HepG2 (cell line): ENCODE measurements at regions not wholly inside any gene's neighbourhood (a gene's known extent, or its start where the extent isn't known, plus 50 kb on each side); places are given as distances from the start of the nearest gene placed in this dataset.
A peak's percentile ranks its signal among the peaks of the same experiment; 100 is the strongest.

ENCODE experiments used
- ELF3 ChIP-seq: IDR thresholded peaks from 2 replicates; pipeline ENCODE4 v1.6.1; 2016; ENCODE audit warnings: missing genetic modification reagents, missing compliant biosample characterization
- EZH2 ChIP-seq: conservative IDR thresholded peaks from 2 replicates; pipeline ENCODE4 v1.6.1; 2012; ENCODE audit warnings: mild to moderate bottlenecking, low read depth, low read length, moderate library complexity
- FOXK2 ChIP-seq: fragments of 450-650 bp; IDR thresholded peaks from 2 replicates; pipeline ENCODE4 v1.6.1; 2016
- KLF9 ChIP-seq: IDR thresholded peaks from 2 replicates; pipeline ENCODE4 v1.6.1; 2016; ENCODE audit warnings: low read depth
- MIXL1 ChIP-seq: IDR thresholded peaks from 2 replicates; pipeline ENCODE4 v1.6.1; 2016
- RARA ChIP-seq: IDR thresholded peaks from 2 replicates; pipeline ENCODE4 v1.6.1; 2016; ENCODE audit warnings: missing genetic modification reagents, missing compliant biosample characterization
- STAG1 ChIP-seq: sonication (generic); formaldehyde crosslinking; IDR thresholded peaks from 2 replicates; pipeline ENCODE4 v1.4.0; 2020; ENCODE audit warnings: missing genetic modification reagents
- WIZ ChIP-seq: sonication (generic); formaldehyde crosslinking; IDR thresholded peaks from 2 replicates; pipeline ENCODE4 v1.5.1; 2020; ENCODE audit warnings: mild to moderate bottlenecking, missing genetic modification reagents
- XBP1 ChIP-seq: sonication (generic); formaldehyde crosslinking; IDR thresholded peaks from 2 replicates; pipeline ENCODE4 v1.5.0; 2020; ENCODE audit warnings: missing genetic modification reagents
- ZKSCAN1 ChIP-seq: fragments of 150-350 bp; IDR thresholded peaks from 2 replicates; pipeline ENCODE4 v1.6.1; 2014; ENCODE audit warnings: low read length
- ZNF232 ChIP-seq: sonication (generic); formaldehyde crosslinking; IDR thresholded peaks from 2 replicates; pipeline ENCODE4 v1.4.0; 2020; ENCODE audit warnings: missing genetic modification reagents, borderline replicate concordance
- ZNF33B ChIP-seq: sonication (generic); formaldehyde crosslinking; IDR thresholded peaks from 2 replicates; pipeline ENCODE4 v1.5.1; 2020; ENCODE audit warnings: mild to moderate bottlenecking, missing genetic modification reagents
- ZNF644 ChIP-seq: IDR thresholded peaks from 2 replicates; pipeline ENCODE4 v1.6.1; 2016; ENCODE audit warnings: low read depth
- TF ChIP-seq, protein P1 (sequence below): IDR thresholded peaks from 2 replicates; pipeline ENCODE4 v1.6.1; 2016; ENCODE audit warnings: low read depth, missing genetic modification reagents, missing compliant biosample characterization
- TF ChIP-seq, protein P2 (sequence below): IDR thresholded peaks from 2 replicates; pipeline ENCODE4 v1.6.1; 2012; ENCODE audit warnings: low read depth, low read length, improper control_type of control experiment
- TF ChIP-seq, protein P3 (sequence below): sonication (generic); formaldehyde crosslinking; IDR thresholded peaks from 2 replicates; pipeline ENCODE4 v1.4.0; 2020; ENCODE audit warnings: mild to moderate bottlenecking, missing genetic modification reagents, borderline replicate concordance
- TF ChIP-seq, protein P4 (sequence below): IDR thresholded peaks from 2 replicates; pipeline ENCODE4 v1.4.0; 2020; ENCODE audit warnings: mild to moderate bottlenecking, missing genetic modification reagents

DNA sequence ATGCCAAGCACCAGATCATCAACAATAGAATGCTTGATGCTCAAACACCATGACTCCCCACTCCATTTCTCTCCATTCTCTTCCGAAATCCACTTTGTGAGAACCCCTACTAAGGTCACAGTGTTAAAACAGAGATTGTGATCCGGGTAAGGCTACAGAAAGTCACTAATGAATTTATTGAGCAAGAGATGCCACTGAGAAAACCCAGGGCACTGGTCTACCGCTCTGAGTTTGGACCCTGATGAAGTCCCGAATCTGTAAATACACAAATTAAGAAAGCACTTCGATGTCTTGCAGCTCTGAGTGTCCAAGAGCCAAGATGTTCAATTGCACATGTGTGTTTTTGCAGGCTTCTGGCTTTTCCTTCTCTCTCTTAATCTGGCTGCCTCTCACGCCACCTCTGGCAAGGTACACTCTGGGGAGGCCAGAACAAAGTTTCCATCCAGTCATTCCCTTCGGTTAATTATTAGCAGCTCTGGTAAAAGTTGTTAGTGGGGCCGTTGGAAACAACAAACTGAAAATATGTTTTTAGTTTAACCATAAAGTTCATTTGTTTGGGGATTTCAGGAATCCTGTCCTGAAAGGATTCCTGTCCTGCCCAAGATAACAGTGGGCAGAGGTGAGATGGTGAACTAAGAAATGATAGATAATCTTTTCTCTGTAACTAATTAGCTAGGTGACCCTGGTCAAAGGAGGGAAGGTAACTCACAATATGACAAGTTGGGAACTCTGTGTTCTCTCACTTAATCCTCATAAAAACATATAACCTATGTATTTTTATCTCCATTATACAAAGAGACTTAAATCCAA lies 75.4 kb downstream of the BTG1 start (continued):
- TF ChIP-seq, protein P1, sequence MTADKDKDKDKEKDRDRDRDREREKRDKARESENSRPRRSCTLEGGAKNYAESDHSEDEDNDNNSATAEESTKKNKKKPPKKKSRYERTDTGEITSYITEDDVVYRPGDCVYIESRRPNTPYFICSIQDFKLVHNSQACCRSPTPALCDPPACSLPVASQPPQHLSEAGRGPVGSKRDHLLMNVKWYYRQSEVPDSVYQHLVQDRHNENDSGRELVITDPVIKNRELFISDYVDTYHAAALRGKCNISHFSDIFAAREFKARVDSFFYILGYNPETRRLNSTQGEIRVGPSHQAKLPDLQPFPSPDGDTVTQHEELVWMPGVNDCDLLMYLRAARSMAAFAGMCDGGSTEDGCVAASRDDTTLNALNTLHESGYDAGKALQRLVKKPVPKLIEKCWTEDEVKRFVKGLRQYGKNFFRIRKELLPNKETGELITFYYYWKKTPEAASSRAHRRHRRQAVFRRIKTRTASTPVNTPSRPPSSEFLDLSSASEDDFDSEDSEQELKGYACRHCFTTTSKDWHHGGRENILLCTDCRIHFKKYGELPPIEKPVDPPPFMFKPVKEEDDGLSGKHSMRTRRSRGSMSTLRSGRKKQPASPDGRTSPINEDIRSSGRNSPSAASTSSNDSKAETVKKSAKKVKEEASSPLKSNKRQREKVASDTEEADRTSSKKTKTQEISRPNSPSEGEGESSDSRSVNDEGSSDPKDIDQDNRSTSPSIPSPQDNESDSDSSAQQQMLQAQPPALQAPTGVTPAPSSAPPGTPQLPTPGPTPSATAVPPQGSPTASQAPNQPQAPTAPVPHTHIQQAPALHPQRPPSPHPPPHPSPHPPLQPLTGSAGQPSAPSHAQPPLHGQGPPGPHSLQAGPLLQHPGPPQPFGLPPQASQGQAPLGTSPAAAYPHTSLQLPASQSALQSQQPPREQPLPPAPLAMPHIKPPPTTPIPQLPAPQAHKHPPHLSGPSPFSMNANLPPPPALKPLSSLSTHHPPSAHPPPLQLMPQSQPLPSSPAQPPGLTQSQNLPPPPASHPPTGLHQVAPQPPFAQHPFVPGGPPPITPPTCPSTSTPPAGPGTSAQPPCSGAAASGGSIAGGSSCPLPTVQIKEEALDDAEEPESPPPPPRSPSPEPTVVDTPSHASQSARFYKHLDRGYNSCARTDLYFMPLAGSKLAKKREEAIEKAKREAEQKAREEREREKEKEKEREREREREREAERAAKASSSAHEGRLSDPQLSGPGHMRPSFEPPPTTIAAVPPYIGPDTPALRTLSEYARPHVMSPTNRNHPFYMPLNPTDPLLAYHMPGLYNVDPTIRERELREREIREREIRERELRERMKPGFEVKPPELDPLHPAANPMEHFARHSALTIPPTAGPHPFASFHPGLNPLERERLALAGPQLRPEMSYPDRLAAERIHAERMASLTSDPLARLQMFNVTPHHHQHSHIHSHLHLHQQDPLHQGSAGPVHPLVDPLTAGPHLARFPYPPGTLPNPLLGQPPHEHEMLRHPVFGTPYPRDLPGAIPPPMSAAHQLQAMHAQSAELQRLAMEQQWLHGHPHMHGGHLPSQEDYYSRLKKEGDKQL, result no peak
- 0 out of 2 replicates have a peak, but pooled peaks have one; percentile 39 for TF ChIP-seq KLF9 (CRISPR knock-in tag)
- TF ChIP-seq ZNF33B (CRISPR knock-in tag), result no peak
- TF ChIP-seq, protein P2, sequence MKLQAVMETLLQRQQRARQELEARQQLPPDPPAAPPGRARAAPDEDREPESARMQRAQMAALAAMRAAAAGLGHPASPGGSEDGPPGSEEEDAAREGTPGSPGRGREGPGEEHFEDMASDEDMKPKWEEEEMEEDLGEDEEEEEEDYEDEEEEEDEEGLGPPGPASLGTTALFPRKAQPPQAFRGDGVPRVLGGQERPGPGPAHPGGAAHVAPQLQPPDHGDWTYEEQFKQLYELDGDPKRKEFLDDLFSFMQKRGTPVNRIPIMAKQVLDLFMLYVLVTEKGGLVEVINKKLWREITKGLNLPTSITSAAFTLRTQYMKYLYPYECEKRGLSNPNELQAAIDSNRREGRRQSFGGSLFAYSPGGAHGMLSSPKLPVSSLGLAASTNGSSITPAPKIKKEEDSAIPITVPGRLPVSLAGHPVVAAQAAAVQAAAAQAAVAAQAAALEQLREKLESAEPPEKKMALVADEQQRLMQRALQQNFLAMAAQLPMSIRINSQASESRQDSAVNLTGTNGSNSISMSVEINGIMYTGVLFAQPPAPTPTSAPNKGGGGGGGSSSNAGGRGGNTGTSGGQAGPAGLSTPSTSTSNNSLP, result peak; percentile 38; the same call in 1 of the 2 replicates
- TF ChIP-seq ZKSCAN1, result no peak
- TF ChIP-seq, protein P3, sequence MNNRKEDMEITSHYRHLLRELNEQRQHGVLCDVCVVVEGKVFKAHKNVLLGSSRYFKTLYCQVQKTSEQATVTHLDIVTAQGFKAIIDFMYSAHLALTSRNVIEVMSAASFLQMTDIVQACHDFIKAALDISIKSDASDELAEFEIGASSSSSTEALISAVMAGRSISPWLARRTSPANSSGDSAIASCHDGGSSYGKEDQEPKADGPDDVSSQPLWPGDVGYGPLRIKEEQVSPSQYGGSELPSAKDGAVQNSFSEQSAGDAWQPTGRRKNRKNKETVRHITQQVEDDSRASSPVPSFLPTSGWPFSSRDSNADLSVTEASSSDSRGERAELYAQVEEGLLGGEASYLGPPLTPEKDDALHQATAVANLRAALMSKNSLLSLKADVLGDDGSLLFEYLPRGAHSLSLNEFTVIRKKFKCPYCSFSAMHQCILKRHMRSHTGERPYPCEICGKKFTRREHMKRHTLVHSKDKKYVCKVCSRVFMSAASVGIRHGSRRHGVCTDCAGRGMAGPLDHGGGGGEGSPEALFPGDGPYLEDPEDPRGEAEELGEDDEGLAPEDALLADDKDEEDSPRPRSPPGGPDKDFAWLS (CRISPR knock-in tag), result no peak
- no peak for TF ChIP-seq FOXK2
- peak; percentile 17; the same call in 1 of the 2 replicates for TF ChIP-seq ZNF644 (CRISPR knock-in tag)
- TF ChIP-seq STAG1 (CRISPR knock-in tag), result peak; percentile 52
- TF ChIP-seq ZNF232 (CRISPR knock-in tag), result no peak
- TF ChIP-seq XBP1 (CRISPR knock-in tag), result no peak
- peak; percentile 26 for TF ChIP-seq RARA (CRISPR knock-in tag)
- no peak for TF ChIP-seq EZH2
- TF ChIP-seq, protein P4, sequence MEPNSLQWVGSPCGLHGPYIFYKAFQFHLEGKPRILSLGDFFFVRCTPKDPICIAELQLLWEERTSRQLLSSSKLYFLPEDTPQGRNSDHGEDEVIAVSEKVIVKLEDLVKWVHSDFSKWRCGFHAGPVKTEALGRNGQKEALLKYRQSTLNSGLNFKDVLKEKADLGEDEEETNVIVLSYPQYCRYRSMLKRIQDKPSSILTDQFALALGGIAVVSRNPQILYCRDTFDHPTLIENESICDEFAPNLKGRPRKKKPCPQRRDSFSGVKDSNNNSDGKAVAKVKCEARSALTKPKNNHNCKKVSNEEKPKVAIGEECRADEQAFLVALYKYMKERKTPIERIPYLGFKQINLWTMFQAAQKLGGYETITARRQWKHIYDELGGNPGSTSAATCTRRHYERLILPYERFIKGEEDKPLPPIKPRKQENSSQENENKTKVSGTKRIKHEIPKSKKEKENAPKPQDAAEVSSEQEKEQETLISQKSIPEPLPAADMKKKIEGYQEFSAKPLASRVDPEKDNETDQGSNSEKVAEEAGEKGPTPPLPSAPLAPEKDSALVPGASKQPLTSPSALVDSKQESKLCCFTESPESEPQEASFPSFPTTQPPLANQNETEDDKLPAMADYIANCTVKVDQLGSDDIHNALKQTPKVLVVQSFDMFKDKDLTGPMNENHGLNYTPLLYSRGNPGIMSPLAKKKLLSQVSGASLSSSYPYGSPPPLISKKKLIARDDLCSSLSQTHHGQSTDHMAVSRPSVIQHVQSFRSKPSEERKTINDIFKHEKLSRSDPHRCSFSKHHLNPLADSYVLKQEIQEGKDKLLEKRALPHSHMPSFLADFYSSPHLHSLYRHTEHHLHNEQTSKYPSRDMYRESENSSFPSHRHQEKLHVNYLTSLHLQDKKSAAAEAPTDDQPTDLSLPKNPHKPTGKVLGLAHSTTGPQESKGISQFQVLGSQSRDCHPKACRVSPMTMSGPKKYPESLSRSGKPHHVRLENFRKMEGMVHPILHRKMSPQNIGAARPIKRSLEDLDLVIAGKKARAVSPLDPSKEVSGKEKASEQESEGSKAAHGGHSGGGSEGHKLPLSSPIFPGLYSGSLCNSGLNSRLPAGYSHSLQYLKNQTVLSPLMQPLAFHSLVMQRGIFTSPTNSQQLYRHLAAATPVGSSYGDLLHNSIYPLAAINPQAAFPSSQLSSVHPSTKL (CRISPR knock-in tag), result 0 out of 2 replicates have a peak, but pooled peaks have one; percentile 52
- no peak for TF ChIP-seq WIZ
- peak; percentile 47; the same call in 1 of the 2 replicates for TF ChIP-seq ELF3 (CRISPR knock-in tag)
- TF ChIP-seq MIXL1 (CRISPR knock-in tag), result peak; percentile 83
